K562 (cell line): ENCODE measurements at regions not wholly inside any gene's neighbourhood (a gene's known extent, or its start where the extent isn't known, plus 50 kb on each side); places are given as distances from the start of the nearest gene placed in this dataset.

ENCODE experiments used
- ATAC-seq: fragments of 200-7000 bp; cut with Tn5 transposase; 3 replicates; pipeline ENCODE4 v1.9.1; 2020; ENCODE audit warnings: moderate library complexity
- BruUV-seq: library from RNA; stranded (reverse); fragments of 400-500 nt; replicated peaks from 2 replicates; lab custom pipeline; 2021; lab: Mats Ljungman, UMichigan
- CTCF ChIA-PET: fragments of 300-600 bp; formaldehyde crosslinking; extraction: SDS; loops from one replicate; lab custom pipeline; 2021; ENCODE audit warnings: low intra/inter-chr PET ratio; lab: Yijun Ruan, JAX
- POLR2A ChIA-PET: fragments of 300-600, 350-650 bp; sonication (Branson Sonifier 250); formaldehyde crosslinking; extraction: SDS; loops from one replicate; lab custom pipeline; 2021; ENCODE audit warnings: antibody characterized with exemption, inconsistent platforms; lab: Yijun Ruan, JAX
- DNase-seq, 4 experiments: peaks; one replicate each; pipeline versions ENCODE4 v3.0.0 to v3.0.0-alpha.2; 2011 to 2018; ENCODE audit warnings: low spot score in 3 of 4, mixed read lengths in 3 of 4; ENCODE audit errors: extremely low read depth in 1 of 4
- FAIRE-seq: peaks from 2 replicates; lab custom pipeline; 2011; peaks lifted over from hg19 to GRCh38; lab: Jason Lieb, UNC
- H2AFZ ChIP-seq: 2 replicates; pipeline ENCODE4 v1.6.0; 2011; ENCODE audit warnings: low read depth, low read length, control low read depth, inconsistent platforms
- H3K27ac ChIP-seq: fragments of 200-600 bp; 3 replicates; pipeline ENCODE4 v1.8.0; 2011; ENCODE audit warnings: low read depth, mild to moderate bottlenecking, control low read depth, inconsistent platforms, low read length, moderate library complexity, mixed read lengths; ENCODE audit errors: extremely low read depth
- H3K27me3 ChIP-seq, 2 experiments: fragments of 300-600 bp in 1 of 2; 2 replicates in 1 of 2; 3 replicates in 1 of 2; pipeline versions ENCODE4 v1.6.0 to v1.8.0; 2011; ENCODE audit warnings: inconsistent platforms in 2 of 2, low read length in 2 of 2, mild to moderate bottlenecking in 1 of 2, mixed read lengths in 1 of 2, moderate library complexity in 1 of 2; ENCODE audit not compliant: control insufficient read depth in 2 of 2, insufficient read depth in 2 of 2
- H3K36me3 ChIP-seq: fragments of 300-600 bp; 3 replicates; pipeline ENCODE4 v1.8.0; 2011; ENCODE audit warnings: mild to moderate bottlenecking, low read length, inconsistent platforms; ENCODE audit not compliant: control insufficient read depth, insufficient read depth
- H3K4me1 ChIP-seq, 2 experiments: fragments of 200-600 bp in 1 of 2; replicated peaks in 1 of 2; 2 replicates in 1 of 2; 3 replicates in 1 of 2; pipeline versions ENCODE4 v1.5.1 to v1.8.0; 2011; ENCODE audit warnings: inconsistent platforms in 2 of 2, low read length in 2 of 2, mild to moderate bottlenecking in 1 of 2, mixed read lengths in 1 of 2, moderate library complexity in 1 of 2; ENCODE audit not compliant: control insufficient read depth in 2 of 2, insufficient read depth in 2 of 2
- H3K4me2 ChIP-seq: 2 replicates; pipeline ENCODE4 v1.6.1; 2011; ENCODE audit warnings: low read length, control low read depth, inconsistent platforms, mixed read lengths; ENCODE audit not compliant: insufficient read depth
- H3K4me3 ChIP-seq: fragments of 200-600 bp; sonication (generic), shearing (Covaris generic); 2 replicates; pipeline ENCODE4 v1.5.1; 2016; ENCODE audit warnings: control low read depth, inconsistent platforms
- H3K79me2 ChIP-seq: fragments of 200-600 bp; 3 replicates; pipeline ENCODE4 v1.8.0; 2011; ENCODE audit warnings: low read length, inconsistent platforms; ENCODE audit not compliant: control insufficient read depth, insufficient read depth
- H3K9ac ChIP-seq, 2 experiments: 2 replicates each; pipeline versions ENCODE4 v1.6.0 to v1.6.1; 2011; ENCODE audit warnings: low read depth in 2 of 2, low read length in 2 of 2, control low read depth in 1 of 2, inconsistent platforms in 1 of 2, mild to moderate bottlenecking in 1 of 2, mixed read lengths in 1 of 2; ENCODE audit not compliant: insufficient read depth in 1 of 2
- H3K9me1 ChIP-seq: one replicate; pipeline ENCODE4 v1.6.0; 2011; ENCODE audit warnings: inconsistent platforms, mild to moderate bottlenecking, low read length, moderate library complexity; ENCODE audit not compliant: control insufficient read depth, insufficient read depth
- H3K9me3 ChIP-seq: replicated peaks from 2 replicates; pipeline ENCODE4 v1.5.1; 2011; ENCODE audit warnings: low read depth, low read length, inconsistent platforms; ENCODE audit not compliant: control insufficient read depth, insufficient read depth
- H4K20me1 ChIP-seq: replicated peaks from 2 replicates; pipeline ENCODE4 v1.6.1; 2011; ENCODE audit warnings: low read length, inconsistent platforms, mixed read lengths; ENCODE audit not compliant: control insufficient read depth, insufficient read depth
- BRF2 ChIP-seq: IDR thresholded peaks from 3 replicates; pipeline ENCODE4 v1.6.1; 2011; ENCODE audit warnings: borderline replicate concordance, mild to moderate bottlenecking; ENCODE audit not compliant: insufficient read length, insufficient read depth
- DACH1 ChIP-seq: fragments of 450-650 bp; IDR thresholded peaks from 2 replicates; pipeline ENCODE4 v1.6.1; 2018; ENCODE audit not compliant: partially characterized antibody
- ETV6 ChIP-seq, 3 experiments: fragments of 150-350 bp in 1 of 3; sonication (generic) in 1 of 3; formaldehyde crosslinking in 1 of 3; IDR thresholded peaks; 2 replicates each; pipeline versions ENCODE4 v1.6.1 to v1.8.0; 2014 to 2022; ENCODE audit warnings: borderline replicate concordance in 2 of 3, low read depth in 2 of 3, antibody characterized with exemption in 1 of 3, low read length in 1 of 3, mild to moderate bottlenecking in 1 of 3, missing genetic modification reagents in 1 of 3
- GATAD2B ChIP-seq: fragments of 450-650 bp; IDR thresholded peaks from 2 replicates; pipeline ENCODE4 v1.6.1; 2017; ENCODE audit warnings: mild to moderate bottlenecking, borderline replicate concordance
- JUND ChIP-seq, 2 experiments: IDR thresholded peaks; 2 replicates in 1 of 2; 3 replicates in 1 of 2; pipeline ENCODE4 v1.6.1; 2011; ENCODE audit warnings: borderline replicate concordance in 2 of 2, low read depth in 2 of 2, low read length in 2 of 2, improper control_type of control experiment in 1 of 2, missing biosample characterization in 1 of 2, missing genetic modification characterization in 1 of 2, missing genetic modification reagents in 1 of 2
- NFE2L1 ChIP-seq: fragments of 450-650 bp; IDR thresholded peaks from 2 replicates; pipeline ENCODE4 v1.6.1; 2016; ENCODE audit warnings: missing genetic modification characterization, low read depth, mild to moderate bottlenecking, missing compliant biosample characterization, moderate library complexity, borderline replicate concordance
- NR2C1 ChIP-seq, 2 experiments: fragments of 450-650 bp; IDR thresholded peaks; 2 replicates each; pipeline ENCODE4 v1.6.1; 2017; ENCODE audit warnings: mild to moderate bottlenecking in 2 of 2, antibody characterized with exemption in 1 of 2, inconsistent platforms in 1 of 2, missing compliant biosample characterization in 1 of 2, missing genetic modification characterization in 1 of 2
- PCBP2 ChIP-seq: fragments of 200-400 bp; formaldehyde crosslinking; IDR thresholded peaks from 2 replicates; pipeline ENCODE4 v1.6.1; 2018; ENCODE audit warnings: low read length, low read depth, mild to moderate bottlenecking, moderate library complexity; ENCODE audit not compliant: poor library complexity, severe bottlenecking
- SRSF3 ChIP-seq: fragments of 200-400 bp; formaldehyde crosslinking; IDR thresholded peaks from 2 replicates; pipeline ENCODE4 v1.6.1; 2016; ENCODE audit warnings: mild to moderate bottlenecking, low read length, moderate library complexity; ENCODE audit not compliant: insufficient read depth
- ZBTB5 ChIP-seq: fragments of 450-650 bp; IDR thresholded peaks from 2 replicates; pipeline ENCODE4 v1.6.1; 2017; ENCODE audit warnings: antibody characterized with exemption
- ZC3H4 ChIP-seq: sonication (generic); formaldehyde crosslinking; IDR thresholded peaks from 2 replicates; pipeline ENCODE4 v1.9.0; 2021; ENCODE audit warnings: missing genetic modification reagents, borderline replicate concordance
- ZNF239 ChIP-seq: fragments of 250-450 bp; sonication (Bioruptor Pico); IDR thresholded peaks from 2 replicates; pipeline ENCODE4 v1.4.0; 2020; ENCODE audit warnings: mild to moderate bottlenecking
- ZNF717 ChIP-seq: fragments of 250-450 bp; sonication (Bioruptor Pico); IDR thresholded peaks from 2 replicates; pipeline ENCODE4 v1.5.0; 2021
- WGBS: fragments of 100-300 bp; shearing (Covaris generic); methylation state at CpG from one replicate; pipeline ENCODE4 v1.1.6; 2016; ENCODE audit warnings: low coverage, mixed read lengths; ENCODE audit not compliant: insufficient coverage; ENCODE audit errors: missing lambda C conversion rate; 5-methylcytosine and 5-hydroxymethylcytosine counted together
- in situ Hi-C: fragments of 300-500 bp; cut with MboI; formaldehyde crosslinking; loops from 4 replicates; pipeline ENCODE4 v1.15.0; 2018; ENCODE audit warnings: inconsistent platforms, mixed read lengths
- intact Hi-C: fragments of 100-400 bp; cut with micrococcal nuclease; formaldehyde crosslinking; loops from 2 replicates; pipeline ENCODE4 v1.14.2; 2022

GRCh38 chr6:14194483-14194882 lies 76.9 kb downstream of the CD83 start:
- no peaks in the 10 kb centered on the region for H3K36me3 ChIP-seq
- POLR2A ChIA-PET: interaction anchor here (0.6 to 1.6 kb wide), 2 partner anchors 12 to 1277 kb away, joined by 3 to 6 read pairs; no protein-coding TSS in a partner anchor
- no TSS peak for BruUV-seq
- no peaks in the 10 kb centered on the region for H3K79me2 ChIP-seq
- no peak overlapping the region for H3K4me3 ChIP-seq
- H2AFZ ChIP-seq: no peak overlapping the region
- TF ChIP-seq ZNF239 (CRISPR knock-in tag): no peak
- TF ChIP-seq ZBTB5: no peak
- no peak for TF ChIP-seq DACH1
- no peak for TF ChIP-seq NFE2L1 (tag)
- no peak for TF ChIP-seq GATAD2B
- TF ChIP-seq ZC3H4 (CRISPR knock-in tag): no peak
- no peak for TF ChIP-seq SRSF3
- no peak for TF ChIP-seq BRF2
- TF ChIP-seq PCBP2: no peak
- TF ChIP-seq JUND (IDR thresholded peaks at IDR 0.05; ENCODE audit: borderline replicate concordance, low read depth, low read length): no peak
- TF ChIP-seq JUND (tag; IDR thresholded peaks at IDR 0.05; ENCODE audit: borderline replicate concordance, low read depth, low read length): no peak
- no peak for TF ChIP-seq NR2C1 (IDR thresholded peaks at IDR 0.05)
- TF ChIP-seq NR2C1 (tag; IDR thresholded peaks at IDR 0.05): no peak
- no peak for TF ChIP-seq ETV6 (IDR thresholded peaks at IDR 0.05; ENCODE audit: borderline replicate concordance in 1 of 2, low read depth in 2 of 2, low read length in 1 of 2)
- TF ChIP-seq ETV6 (CRISPR knock-in tag; IDR thresholded peaks at IDR 0.05; ENCODE audit: borderline replicate concordance): no peak
- no peak for TF ChIP-seq ZNF717 (CRISPR knock-in tag)
- TF ChIP-seq, all 486 proteins: peak for 0
- 2% methylated on average over 7 of the region's 7 CpGs for WGBS
- FAIRE-seq (no peak), ATAC-seq (no peak), DNase-seq (no peak)
- intact Hi-C loops (no loop called here), in situ Hi-C loops (no loop called here)
- Histone ChIP-seq H3K9me1 (no peaks in the 10 kb centered on the region), H3K27ac (no peak overlapping the region), H4K20me1 (no peaks in the 10 kb centered on the region), H3K9ac (no peak overlapping the region), H3K9me3 (no peaks in the 10 kb centered on the region), H3K27me3 (peaks cover 42 to 50% of the 10 kb centered on the region in 2 experiments), H3K4me2 (no peak overlapping the region), H3K4me1 (no peaks in the 10 kb centered on the region)
- CTCF ChIA-PET: no interaction called here
